SIG-M5 treated with dmso at 0.1 percent for 504 hours (cell line): ENCODE measurements at regions not wholly inside any gene's neighbourhood (a gene's known extent, or its start where the extent isn't known, plus 50 kb on each side); places are given as distances from the start of the nearest gene placed in this dataset.

Experiments used
- DNase-seq: peaks from one replicate; lab custom pipeline; 2025; ENCODE audit not compliant: unreplicated experiment; lab: John Stamatoyannopoulos, UW

DNA sequence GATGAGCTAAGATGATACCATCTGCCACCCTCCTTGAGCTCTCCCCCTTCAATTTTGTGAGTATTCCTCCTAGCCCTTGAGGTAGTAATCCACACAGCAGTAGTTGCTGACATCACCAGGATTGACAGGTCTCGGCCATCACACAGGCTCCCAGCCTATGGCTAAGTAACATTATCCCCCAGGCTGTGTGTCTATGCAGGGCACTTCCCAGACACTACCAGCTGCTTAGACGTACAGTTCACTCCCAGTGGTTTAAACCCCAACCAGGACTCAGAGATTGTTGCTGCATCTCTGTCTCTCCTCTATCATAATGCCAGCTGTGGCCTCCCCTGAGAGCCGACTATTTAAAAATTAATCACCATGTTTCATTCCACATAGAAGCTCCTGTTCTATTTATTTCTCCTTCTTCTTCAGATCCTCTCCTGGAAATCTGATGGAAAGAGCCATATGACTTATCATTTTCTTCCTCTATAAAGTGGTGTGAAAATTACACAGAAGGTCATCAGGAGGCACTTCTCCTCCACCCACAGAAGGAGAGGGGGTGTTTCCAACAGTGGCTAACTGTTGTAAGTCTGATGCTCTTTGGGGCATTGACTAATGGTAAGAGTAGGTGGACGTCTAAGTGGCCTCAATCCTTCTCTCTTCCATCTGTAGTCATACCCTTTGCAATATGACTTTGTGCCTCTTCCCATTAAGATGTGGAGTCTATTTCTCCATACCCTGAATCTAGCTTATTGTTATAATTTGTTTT is 396.3 kb downstream of the SETD4 start:
- no peak for DNase-seq

DNA sequence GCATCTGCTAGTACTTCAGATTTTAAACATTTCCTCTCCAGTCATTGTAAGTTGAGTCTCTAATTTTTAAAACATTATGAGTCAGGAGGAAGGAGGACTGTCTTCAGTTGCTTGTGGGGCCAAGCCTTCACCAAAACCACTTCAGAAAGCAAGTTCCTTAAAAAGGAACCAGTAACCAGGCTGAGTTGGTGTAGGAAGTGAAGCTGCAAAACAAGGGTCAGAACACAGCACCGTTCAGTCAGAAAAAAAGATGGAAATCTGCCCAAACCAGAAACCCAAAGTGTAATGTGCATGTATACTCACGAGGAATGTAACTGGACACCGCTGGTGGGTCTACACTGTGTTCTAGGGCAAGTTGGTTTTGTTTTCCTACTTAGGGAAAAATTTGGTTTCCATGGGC is 402.1 kb downstream of the SETD4 start:
- DNase-seq, result peak; percentile 85

DNA sequence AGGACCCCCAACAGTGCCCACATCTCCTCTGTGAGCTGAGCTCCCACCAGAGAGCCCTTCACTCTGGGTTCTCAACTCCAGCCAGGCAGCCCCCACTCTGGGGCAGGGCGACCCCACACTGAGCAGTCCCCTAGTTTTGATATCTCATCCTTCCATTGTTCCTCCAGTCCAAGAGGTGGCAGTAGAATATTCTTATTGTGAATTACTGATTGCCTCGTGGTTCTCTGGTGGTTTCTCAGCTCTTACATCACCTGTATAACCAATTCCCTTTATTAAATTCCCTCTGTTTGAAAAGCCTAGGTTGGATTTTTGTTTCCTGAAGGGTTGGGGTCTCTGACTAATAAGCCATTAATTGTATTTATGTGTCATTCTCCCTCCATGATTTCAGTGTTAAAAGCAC is 407.5 kb downstream of the SETD4 start:
- DNase-seq, result no peak

DNA sequence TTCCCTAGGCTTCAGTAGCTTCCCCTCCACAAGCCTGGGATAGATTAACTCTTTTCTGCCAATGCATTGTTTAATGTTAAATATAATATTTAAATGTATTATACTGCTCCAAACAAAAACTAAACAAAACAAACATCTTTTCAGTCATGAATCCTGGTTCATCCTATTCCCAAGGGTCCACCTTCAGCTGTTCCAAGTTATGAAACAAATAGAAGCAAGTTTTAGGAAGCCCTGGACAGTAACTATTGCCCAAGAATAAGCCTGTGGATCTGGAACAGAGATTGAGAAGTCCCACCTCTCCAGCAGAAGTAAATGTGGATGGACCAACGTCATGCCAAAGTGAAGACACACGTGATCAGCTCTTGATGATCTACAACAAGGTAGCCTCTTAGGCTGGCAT is 408.1 kb downstream of the SETD4 start:
- DNase-seq, result no peak

DNA sequence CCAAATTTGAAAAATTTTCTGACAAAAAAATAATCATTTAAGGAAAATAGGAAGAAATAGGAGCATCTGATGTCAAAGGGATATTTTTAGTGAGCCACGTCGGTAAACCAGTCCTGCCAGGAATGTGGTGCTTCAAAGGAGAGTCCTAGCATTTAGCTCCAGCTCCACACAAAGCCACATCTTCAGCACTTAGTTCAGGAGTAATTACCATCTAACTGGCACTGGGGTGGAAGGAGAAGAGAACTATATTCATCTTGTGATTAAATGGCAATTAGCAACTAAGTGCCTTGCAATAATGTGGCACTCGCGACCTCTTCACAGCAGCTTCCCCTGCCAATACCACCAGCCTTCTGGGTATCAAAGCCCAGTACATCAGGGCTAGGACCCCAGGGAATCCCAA is 409.1 kb downstream of the SETD4 start:
- no peak for DNase-seq

DNA sequence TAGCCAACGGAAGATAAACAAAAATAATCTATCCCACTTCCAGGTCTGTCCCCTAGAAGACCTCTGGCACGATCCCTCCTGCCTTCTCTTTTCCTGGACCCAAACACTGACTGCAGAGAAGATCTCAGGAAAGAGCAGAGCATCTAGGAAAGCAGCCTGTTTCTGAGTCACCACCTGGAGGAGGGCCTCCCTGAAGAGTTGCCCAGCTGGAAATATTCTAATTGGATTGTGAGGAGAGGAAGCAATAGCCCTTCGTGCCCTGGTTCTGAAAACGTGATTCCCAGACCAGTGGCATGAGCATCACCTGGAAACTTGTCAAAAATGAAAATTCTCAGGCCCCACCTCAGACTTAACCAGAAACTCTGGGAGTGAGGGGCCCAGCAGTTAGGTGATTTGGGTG is 411.1 kb downstream of the SETD4 start:
- DNase-seq, result no peak

DNA sequence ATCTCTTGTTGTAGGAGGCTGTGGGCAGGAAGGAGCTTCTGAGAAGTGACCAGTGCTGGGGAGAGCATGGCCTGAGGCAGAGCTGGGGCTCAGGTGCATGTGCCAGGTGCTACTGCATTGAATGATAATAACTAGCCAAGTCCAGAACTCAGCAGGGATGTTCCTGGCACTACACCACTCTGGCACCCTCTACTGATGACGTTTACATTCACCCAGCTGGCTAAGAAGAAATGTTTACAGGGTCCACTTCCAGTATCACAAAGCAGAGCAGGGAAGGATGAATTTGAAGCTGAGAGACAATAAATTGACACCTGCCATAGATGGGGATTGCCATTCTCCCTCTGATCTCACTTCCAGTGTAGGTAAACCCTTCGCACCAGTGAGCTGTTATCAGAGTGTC is 411.8 kb downstream of the SETD4 start:
- DNase-seq, result no peak

DNA sequence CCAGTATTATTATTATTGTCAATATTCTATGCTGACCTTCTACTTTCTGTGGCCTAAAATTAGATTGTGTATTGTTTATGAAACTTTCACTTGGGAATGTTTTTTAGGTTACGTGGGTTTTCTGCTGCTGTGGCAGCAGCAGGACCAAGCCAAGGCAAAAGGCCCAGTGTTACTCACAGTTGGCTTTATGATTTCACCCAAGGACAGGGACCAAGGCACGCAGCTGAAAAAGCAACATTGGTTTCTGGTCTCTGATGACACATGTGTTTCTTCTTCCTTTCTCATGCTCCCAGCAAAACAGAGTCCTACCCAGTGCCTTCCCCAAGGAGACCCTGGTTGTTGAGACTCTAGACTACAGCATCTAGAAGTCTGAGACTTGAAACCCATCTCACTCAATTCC is 413.7 kb downstream of the SETD4 start:
- no peak for DNase-seq

DNA sequence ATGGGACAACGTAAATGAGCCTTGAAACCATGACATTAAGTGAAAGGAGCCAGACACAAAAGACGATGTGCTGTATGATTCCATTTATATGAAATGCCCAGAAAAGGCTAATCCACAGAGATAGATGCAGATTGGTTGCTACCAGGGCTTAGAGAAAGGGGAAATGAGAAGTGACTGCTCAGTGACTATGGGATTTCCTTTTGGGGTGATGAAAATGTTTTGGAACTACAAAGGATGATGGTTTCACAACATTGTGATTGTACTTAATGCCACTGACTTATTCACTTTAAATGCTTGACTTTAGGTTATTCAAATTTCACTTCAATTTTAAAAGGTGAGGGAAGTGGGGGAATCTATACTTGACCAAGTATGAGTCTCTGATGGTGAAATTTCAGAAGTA is 414.3 kb downstream of the SETD4 start:
- peak; percentile 8 for DNase-seq

DNA sequence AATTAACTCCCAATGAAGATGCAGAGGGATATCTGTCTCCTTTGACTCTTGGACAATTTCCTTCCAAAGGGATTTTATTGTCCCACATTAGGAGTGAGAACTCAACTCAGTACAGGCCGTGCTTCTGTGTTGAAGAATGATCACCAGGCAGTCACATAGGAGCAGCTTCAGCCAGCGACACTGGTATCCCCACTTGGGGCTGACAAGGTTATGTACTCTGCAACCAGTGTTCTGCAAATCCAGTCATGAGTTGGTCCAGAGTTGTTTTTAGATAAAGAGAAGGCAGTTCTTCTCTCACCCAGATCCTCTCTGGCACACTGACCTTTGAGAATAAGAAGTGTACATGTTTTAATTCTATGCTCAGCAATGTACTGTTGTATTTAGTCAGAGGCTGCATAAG is 415.8 kb downstream of the SETD4 start:
- no peak for DNase-seq

DNA sequence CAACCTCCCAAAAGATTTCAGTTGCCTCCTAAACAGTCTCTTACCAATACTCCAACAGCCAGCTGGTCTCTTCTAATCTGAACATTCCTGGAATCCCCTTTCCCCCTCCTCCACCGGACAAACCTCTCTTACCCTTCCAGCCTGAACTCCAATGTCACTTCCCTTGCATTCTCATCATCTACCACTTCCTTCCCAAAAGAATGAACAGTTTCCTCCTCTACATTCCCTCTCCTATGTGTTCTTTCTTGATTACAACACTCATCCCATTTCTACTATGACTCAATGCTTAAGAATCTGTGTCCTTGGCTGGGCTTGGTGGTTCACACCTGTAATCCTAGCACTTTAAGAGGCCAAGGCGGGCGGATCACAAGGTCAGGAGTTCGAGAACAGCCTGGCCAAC is 417.1 kb downstream of the SETD4 start:
- DNase-seq, result no peak

DNA sequence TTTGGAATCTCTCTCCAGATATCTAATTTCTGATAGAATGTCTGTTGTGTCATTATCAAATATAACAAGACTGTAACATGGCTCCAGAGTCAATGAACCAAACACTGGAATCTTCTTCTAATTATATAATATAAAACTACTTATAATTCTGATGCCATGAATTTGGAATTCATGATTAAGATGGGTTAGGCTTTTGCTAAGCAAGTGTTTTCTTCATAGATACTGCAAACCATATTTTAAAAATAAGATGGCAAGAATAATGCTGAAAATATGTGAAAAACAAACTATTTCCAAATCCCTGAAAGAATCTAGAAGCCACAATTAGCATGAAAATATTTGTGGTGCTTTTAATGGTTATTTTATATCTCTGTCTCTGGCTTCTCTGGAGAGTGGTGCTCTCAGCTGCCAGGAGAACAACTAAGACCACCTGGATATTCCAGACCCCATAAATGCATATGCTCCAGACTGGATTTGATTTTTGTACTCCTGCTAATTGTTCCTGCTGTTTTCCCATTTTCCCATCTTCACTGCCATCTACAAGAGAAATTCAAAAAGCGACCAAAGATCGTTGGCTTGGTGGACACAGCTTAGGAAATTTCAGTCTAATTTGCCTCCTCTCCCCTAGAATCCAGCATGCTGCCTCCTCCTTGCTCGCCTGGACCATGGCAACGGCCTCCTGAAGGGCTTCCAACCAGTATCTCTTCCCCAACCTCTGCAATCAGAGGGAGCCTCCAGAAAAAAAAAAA is 418.9 kb downstream of the SETD4 start:
- DNase-seq, result no peak

DNA sequence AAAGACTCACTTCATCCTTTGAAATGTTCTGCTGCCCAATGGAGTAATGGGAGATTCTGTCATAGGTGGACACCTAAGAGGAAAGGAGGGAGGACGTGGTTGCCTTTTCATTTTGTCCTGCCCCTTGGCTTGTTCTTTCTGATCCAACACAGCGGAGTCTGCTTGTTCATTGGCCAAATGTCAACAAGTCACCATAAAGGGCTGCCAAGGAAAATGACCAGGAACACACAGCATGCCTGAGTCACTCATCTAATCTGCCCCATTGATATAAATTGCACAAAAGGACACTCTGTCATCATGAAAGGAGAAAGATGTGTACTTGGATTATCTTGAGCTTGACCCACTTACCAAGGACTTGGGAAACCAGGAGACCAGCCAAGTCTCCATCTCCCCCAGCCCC is 422.9 kb downstream of the SETD4 start:
- no peak for DNase-seq

DNA sequence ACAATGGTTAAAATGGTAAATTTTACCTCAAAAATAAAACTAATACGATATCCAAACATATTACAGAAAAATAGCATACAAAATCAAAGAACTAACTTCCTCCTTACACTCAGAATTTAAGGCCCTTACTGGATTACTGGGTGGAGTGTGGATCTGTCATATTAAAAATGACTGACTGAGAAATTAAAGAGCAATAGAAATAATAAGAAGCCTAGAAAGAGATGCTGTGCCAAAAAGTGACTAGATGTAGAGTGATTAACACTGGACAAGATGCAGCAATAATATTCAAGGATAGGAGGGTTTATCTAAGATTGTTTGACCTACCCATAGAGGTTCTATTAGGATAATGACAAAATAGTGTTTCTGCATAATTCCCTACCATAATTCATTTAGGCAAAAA is 424.3 kb downstream of the SETD4 start:
- DNase-seq, result no peak

DNA sequence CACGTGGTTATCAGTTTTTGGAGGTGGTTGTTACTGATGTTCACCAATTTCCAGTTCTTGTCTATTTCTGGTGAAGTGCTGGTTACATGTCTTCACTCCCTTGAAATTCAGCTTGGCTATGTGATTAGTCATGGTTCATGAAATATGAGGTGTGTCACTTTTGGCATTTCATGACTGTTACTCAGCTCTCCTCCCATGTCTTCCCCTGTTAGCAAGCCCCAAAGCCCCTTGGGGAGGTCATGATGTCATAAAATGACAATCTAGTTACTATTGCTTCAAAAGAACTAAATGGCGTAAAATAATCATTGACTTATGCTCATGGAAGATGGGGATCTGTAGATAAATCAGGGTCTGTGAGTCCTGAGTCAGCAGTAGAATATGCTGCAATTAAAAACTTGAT is 425.1 kb downstream of the SETD4 start:
- no peak for DNase-seq

DNA sequence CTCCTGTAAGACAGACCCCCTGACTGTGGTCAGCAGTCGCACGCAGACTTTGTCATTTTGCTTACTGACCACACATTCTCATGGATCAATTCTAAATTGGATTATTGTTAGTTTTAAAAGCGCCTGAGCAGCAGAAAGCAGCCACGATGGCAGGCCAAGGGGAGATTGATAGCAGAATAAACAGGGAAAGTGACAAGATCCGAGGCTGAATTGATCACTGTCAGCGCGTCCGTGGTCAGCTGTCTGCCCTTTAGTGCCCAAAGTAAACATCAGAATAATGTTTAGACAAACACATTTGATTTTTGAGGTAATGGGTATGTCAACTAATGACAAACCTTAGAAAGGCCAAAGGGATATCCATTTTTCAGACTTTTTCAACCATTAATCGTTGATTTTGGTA is 426.8 kb downstream of the SETD4 start:
- DNase-seq, result no peak

DNA sequence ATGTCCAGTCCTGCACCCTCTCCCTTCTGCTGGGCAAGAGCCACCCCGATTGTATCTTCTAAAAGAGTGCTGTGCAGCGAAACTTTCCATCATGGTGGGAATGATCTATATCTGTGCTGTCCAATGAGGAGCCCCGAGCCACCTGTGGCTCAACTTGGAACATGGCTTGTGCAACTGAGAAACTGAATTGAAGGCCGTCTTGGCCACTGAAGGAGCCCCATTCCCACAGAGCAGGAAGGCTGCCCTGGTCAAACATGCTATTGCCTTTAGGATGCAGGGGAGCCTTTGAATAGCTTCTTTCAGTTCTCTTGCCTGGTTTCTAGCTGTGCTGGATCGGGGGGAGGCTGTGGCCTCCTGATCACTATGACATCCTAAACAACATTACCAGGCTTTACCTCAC is 427.6 kb downstream of the SETD4 start:
- DNase-seq, result no peak

DNA sequence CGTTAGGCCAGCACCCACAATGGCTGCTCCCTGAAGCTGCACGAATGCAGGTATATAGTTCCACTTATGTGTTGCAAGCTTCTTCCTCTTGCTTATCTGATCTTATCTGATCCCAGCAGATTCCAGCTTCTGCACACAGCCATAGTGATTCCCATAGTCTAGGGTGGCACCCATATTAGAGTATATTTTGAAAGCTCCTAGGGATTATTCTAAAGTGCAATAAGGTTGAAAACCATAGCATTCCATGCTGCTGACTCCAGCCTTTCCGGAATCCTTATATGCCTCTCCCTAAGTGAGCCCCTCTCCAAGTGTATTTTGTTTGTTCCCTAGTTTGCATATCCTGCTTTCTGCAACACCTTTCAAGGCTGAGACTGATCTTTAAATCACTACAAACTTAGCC is 432.0 kb downstream of the SETD4 start:
- no peak for DNase-seq

DNA sequence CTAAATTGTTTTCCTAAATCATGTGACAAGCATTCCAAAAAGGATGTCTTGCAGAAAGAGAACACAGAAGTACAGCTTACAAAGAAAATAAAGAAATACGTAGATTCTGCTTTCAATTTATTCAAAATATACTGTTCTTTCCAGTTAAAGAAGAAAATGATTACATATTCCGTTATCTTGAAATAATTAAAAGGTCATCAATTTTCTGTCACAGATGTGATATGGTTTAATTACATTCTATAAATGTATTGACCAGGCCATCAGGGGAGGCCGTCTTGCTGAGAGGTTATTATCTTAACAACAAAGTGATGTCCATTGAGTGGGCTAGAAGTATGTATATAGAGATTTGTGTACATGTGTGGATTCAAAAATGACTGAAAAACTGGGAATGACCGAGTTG is 432.9 kb downstream of the SETD4 start:
- DNase-seq, result no peak

DNA sequence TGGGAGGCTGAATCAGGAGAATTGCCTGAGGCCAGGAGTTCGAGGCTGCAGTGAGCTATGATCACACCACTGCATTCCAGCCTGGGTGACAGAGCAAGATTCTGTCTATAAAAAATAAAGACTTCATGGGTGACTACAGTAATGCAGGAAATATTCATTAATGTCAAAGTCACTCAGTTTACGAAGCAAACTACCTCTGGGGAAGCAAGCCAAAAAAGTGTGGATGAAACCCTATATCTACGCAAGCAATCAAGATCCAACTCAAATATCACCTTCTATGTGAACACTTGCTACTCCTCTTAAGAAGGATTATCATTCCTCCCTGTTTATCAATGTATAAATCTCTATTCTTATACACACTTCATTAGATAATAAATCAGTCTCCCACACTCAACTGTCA is 434.8 kb downstream of the SETD4 start:
- no peak for DNase-seq

DNA sequence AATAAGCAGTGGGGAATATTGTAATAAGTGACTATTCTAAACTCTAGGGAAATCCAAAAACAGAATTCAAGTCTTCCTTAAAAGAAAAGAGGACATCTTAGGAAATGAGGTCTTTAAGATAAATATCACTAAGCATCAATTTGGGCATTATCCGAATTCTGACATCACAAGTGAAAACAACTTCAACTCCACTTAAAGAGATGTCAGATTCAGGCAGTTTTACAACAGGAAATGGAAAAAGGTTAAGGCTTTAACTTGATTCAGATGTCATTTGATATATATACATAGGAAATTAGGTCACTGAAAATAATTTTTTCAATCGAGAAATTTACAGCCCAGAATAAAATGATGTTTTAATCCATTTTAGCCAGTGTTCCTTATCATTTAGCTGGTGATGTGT is 435.4 kb downstream of the SETD4 start:
- DNase-seq, result no peak

DNA sequence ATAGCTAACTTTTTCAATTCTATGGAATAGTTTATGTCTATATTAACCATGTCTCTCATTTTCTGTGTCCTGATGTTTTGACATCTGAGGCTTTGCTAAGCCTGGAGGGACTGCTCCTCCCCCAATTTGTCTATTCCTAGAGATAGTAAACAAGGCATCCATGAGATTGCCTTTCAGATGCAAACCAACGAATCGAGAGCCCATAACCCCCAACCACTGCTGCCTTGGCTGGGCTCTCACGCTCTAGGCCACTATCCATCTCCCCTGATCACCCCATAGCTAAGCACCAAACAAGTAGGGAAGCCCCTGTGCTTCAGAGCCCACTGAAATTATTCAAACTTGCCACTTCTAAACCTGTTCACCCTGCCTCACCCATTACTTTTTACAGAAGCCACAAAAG is 437.7 kb downstream of the SETD4 start:
- no peak for DNase-seq

DNA sequence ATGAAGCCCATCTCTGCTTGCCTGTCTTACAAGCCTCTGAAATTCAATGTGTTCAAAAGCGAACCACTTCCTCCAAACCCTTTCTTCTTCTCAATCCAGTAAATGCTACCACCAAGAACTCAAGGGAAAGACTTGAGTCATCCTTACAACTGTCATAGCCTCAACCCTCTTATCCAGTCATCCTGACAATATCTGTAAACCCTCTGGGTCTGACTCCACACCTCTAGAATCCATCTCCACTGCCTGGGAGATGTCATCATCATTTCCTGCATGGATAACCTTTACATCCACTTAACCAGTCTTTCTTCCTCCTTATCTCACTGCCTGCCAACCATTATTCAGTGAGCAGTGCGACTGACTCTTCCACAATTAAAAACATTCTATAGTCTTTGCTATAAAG is 441.1 kb downstream of the SETD4 start:
- DNase-seq, result no peak
